SK-N-SH (cell line): ENCODE measurements at regions not wholly inside any gene's neighbourhood (a gene's known extent, or its start where the extent isn't known, plus 50 kb on each side); places are given as distances from the start of the nearest gene placed in this dataset.

Source experiments
- CTCF ChIA-PET: fragments of 300-600, 350-600 bp; formaldehyde crosslinking; extraction: SDS; loops from one replicate; lab custom pipeline; 2021; lab: Yijun Ruan, JAX
- POLR2A ChIA-PET: fragments of 350-600 bp; sonication (Branson Sonifier 250); formaldehyde crosslinking; extraction: SDS; loops from one replicate; lab custom pipeline; 2020; ENCODE audit warnings: antibody characterized with exemption, inconsistent platforms; lab: Yijun Ruan, JAX
- DNase-seq: peaks from one replicate; pipeline ENCODE4 v3.0.0; 2012
- H2AFZ ChIP-seq: fragments of 200-600 bp; sonication (generic); 2 replicates; pipeline ENCODE4 v1.8.1; 2016; ENCODE audit warnings: antibody characterized with exemption, mild to moderate bottlenecking, low read depth
- H3F3A ChIP-seq: fragments of 200-600 bp; sonication (generic); replicated peaks from 2 replicates; pipeline ENCODE3; 2016; ENCODE audit warnings: antibody characterized with exemption, mild to moderate bottlenecking; ENCODE audit not compliant: insufficient read depth
- H3K27ac ChIP-seq, 2 experiments: fragments of 200-500 bp in 1 of 2; fragments of 200-600 bp in 1 of 2; sonication (Bioruptor generic) in 1 of 2; sonication (generic), shearing (Covaris generic) in 1 of 2; 2 replicates each; pipeline versions ENCODE4 v1.5.1 to v1.6.1; 2014 to 2016; ENCODE audit warnings: low read depth in 2 of 2, inconsistent platforms in 1 of 2, low read length in 1 of 2, mild to moderate bottlenecking in 1 of 2, mixed read lengths in 1 of 2
- H3K27me3 ChIP-seq: fragments of 200-600 bp; sonication (generic), shearing (Covaris generic); 2 replicates; pipeline ENCODE4 v1.6.1; 2016; ENCODE audit warnings: mixed run types; ENCODE audit not compliant: insufficient read depth
- H3K36me3 ChIP-seq, 2 experiments: fragments of 200-500 bp in 1 of 2; fragments of 200-600 bp in 1 of 2; sonication (Bioruptor generic) in 1 of 2; sonication (generic) in 1 of 2; replicated peaks in 1 of 2; 2 replicates each; pipeline versions ENCODE3 to v1.5.1; 2014 to 2016; ENCODE audit warnings: low read length in 1 of 2, mild to moderate bottlenecking in 1 of 2; ENCODE audit not compliant: insufficient read depth in 2 of 2, control insufficient read depth in 1 of 2
- H3K4me1 ChIP-seq, 2 experiments: fragments of 200-500 bp in 1 of 2; fragments of 200-600 bp in 1 of 2; sonication (Bioruptor generic) in 1 of 2; sonication (generic), shearing (Covaris generic) in 1 of 2; 2 replicates each; pipeline versions ENCODE4 v1.5.1 to v1.6.1; 2014 to 2016; ENCODE audit warnings: low read depth in 1 of 2, low read length in 1 of 2, mixed run types in 1 of 2; ENCODE audit not compliant: insufficient read depth in 2 of 2, control insufficient read depth in 1 of 2
- H3K4me2 ChIP-seq: fragments of 200-600 bp; sonication (generic), shearing (Covaris generic); 2 replicates; pipeline ENCODE4 v1.6.1; 2017; ENCODE audit warnings: mixed run types
- H3K4me3 ChIP-seq, 2 experiments: fragments of 200-500 bp in 1 of 2; fragments of 200-600 bp in 1 of 2; sonication (Bioruptor generic) in 1 of 2; sonication (generic), shearing (Covaris generic) in 1 of 2; 2 replicates each; pipeline versions ENCODE4 v1.5.1 to v1.8.1; 2014 to 2016; ENCODE audit warnings: low read depth in 2 of 2, inconsistent platforms in 1 of 2, low read length in 1 of 2, mild to moderate bottlenecking in 1 of 2, mixed read lengths in 1 of 2, moderate library complexity in 1 of 2
- H3K79me2 ChIP-seq: fragments of 200-600 bp; sonication (generic); 2 replicates; pipeline ENCODE4 v1.8.1; 2017; ENCODE audit warnings: mild to moderate bottlenecking; ENCODE audit not compliant: insufficient read depth
- H3K9ac ChIP-seq: fragments of 200-600 bp; sonication (generic); 2 replicates; pipeline ENCODE4 v1.6.1; 2017; ENCODE audit warnings: mixed run types
- H3K9me2 ChIP-seq: fragments of 200-600 bp; sonication (generic); 2 replicates; pipeline ENCODE4 v1.6.1; 2017; ENCODE audit warnings: mixed run types
- H3K9me3 ChIP-seq: fragments of 200-600 bp; sonication (generic); 2 replicates; pipeline ENCODE4 v1.6.1; 2017; ENCODE audit warnings: mixed run types, mild to moderate bottlenecking, moderate library complexity
- H4K20me1 ChIP-seq: fragments of 200-600 bp; sonication (generic); 2 replicates; pipeline ENCODE4 v1.6.1; 2017; ENCODE audit warnings: mild to moderate bottlenecking, mixed run types; ENCODE audit not compliant: insufficient read depth
- EP300 ChIP-seq, 2 experiments: IDR thresholded peaks; 2 replicates each; pipeline versions ENCODE4 v1.4.0 to v1.6.1; 2012; ENCODE audit warnings: borderline replicate concordance in 1 of 2, low read depth in 1 of 2, low read length in 1 of 2
- FOSL2 ChIP-seq: IDR thresholded peaks from 2 replicates; pipeline ENCODE4 v1.4.0; 2012; ENCODE audit warnings: low read depth, mild to moderate bottlenecking, moderate library complexity, borderline replicate concordance
- FOXM1 ChIP-seq: IDR thresholded peaks from 2 replicates; pipeline ENCODE4 v1.4.0; 2012; ENCODE audit warnings: low read depth, mild to moderate bottlenecking
- GABPA ChIP-seq: IDR thresholded peaks from 2 replicates; pipeline ENCODE4 v1.4.0; 2012; ENCODE audit warnings: low read depth, mild to moderate bottlenecking
- GATA2 ChIP-seq: sonication (generic); formaldehyde crosslinking; IDR thresholded peaks from 2 replicates; pipeline ENCODE4 v1.5.0; 2020; ENCODE audit warnings: mild to moderate bottlenecking, missing genetic modification reagents
- MEF2A ChIP-seq: IDR thresholded peaks from 2 replicates; pipeline ENCODE4 v1.4.0; 2012; ENCODE audit warnings: low read depth, borderline replicate concordance
- NFIC ChIP-seq: IDR thresholded peaks from 2 replicates; pipeline ENCODE4 v1.4.0; 2012; ENCODE audit warnings: borderline replicate concordance
- NRF1 ChIP-seq: IDR thresholded peaks from 2 replicates; pipeline ENCODE4 v1.6.1; 2012; ENCODE audit warnings: low read depth, mild to moderate bottlenecking, low read length
- RFX5 ChIP-seq: IDR thresholded peaks from 2 replicates; pipeline ENCODE4 v1.6.1; 2012; ENCODE audit warnings: mild to moderate bottlenecking, improper control_type of control experiment, low read length
- RXRA ChIP-seq: IDR thresholded peaks from 2 replicates; pipeline ENCODE4 v1.4.0; 2012; ENCODE audit warnings: low read depth, mild to moderate bottlenecking, borderline replicate concordance
- SIN3A ChIP-seq: IDR thresholded peaks from 2 replicates; pipeline ENCODE4 v1.6.1; 2012; ENCODE audit warnings: low read depth, mild to moderate bottlenecking, low read length, moderate library complexity, borderline replicate concordance
- SMC3 ChIP-seq: IDR thresholded peaks from 2 replicates; pipeline ENCODE4 v1.6.1; 2012; ENCODE audit warnings: low read depth, low read length, improper control_type of control experiment
- TAF1 ChIP-seq: IDR thresholded peaks from 2 replicates; pipeline ENCODE4 v1.6.1; 2012; ENCODE audit warnings: low read depth, mild to moderate bottlenecking, low read length, moderate library complexity, borderline replicate concordance
- YY1 ChIP-seq: IDR thresholded peaks from 2 replicates; pipeline ENCODE4 v1.4.0; 2012; ENCODE audit warnings: low read depth, mild to moderate bottlenecking
- WGBS: methylation state at CpG from one replicate; pipeline ENCODE4 v1.1.6; 2017; ENCODE audit warnings: low lambda C conversion rate; 5-methylcytosine and 5-hydroxymethylcytosine counted together
- TF ChIP-seq, protein P1 (sequence below): fragments of 150-350 bp; IDR thresholded peaks from 2 replicates; pipeline ENCODE4 v1.6.1; 2016; ENCODE audit warnings: mild to moderate bottlenecking, low read depth, low read length
- TF ChIP-seq, protein P2 (sequence below): IDR thresholded peaks from 2 replicates; pipeline ENCODE4; 2012
- TF ChIP-seq, protein P3 (sequence below): IDR thresholded peaks from 2 replicates; pipeline ENCODE4 v1.4.0; 2012; ENCODE audit warnings: low read depth
- TF ChIP-seq, protein P4 (sequence below): fragments of 150-350 bp; IDR thresholded peaks from 2 replicates; pipeline ENCODE4 v1.6.1; 2017; ENCODE audit warnings: antibody characterized with exemption, low read length, low read depth, borderline replicate concordance
- TF ChIP-seq, protein P5 (sequence below): IDR thresholded peaks from 2 replicates; pipeline ENCODE4 v1.4.0; 2012; ENCODE audit warnings: low read depth, borderline replicate concordance
- TF ChIP-seq, protein P6 (sequence below): IDR thresholded peaks from 2 replicates; pipeline ENCODE4 v1.4.0; 2012; ENCODE audit warnings: low read depth, borderline replicate concordance

DNA sequence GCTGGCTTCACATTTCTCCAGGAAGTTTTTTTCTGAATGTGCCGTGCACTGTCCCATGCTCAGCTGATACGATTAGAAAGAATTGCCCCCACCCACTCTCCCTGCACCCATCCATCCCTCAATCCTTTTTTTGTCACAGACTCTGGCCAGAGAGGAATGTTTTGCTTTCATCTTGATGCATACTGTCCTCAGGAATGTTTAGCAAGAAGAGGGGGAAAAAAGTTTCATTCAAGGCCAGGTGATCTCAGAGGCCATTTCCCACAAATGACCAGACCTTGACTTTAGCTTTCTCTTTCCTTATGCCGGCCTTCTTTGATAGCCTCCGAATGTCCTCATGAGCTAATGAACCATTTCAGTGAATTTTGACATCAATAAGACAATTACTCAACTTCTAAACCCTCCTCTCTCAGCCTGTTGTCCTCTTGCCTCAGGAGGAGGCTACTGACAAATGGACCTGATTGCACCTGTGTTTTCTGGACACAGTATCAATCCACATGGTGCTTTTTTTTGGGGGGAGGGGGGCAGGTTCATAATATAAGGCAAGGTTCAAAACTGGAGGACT lies 105.0 kb upstream of the KLF6 start (continued):
- peak; percentile 35; the same call in 1 of the 2 replicates for TF ChIP-seq NFIC
- TF ChIP-seq EP300 (IDR thresholded peaks at IDR 0.05; ENCODE audit: borderline replicate concordance in 1 of 2, low read depth in 1 of 2, low read length in 1 of 2) = peak in 1 of 2 experiments; percentile 74; a peak in 2 of 4 replicates
- TF ChIP-seq, protein P1, sequence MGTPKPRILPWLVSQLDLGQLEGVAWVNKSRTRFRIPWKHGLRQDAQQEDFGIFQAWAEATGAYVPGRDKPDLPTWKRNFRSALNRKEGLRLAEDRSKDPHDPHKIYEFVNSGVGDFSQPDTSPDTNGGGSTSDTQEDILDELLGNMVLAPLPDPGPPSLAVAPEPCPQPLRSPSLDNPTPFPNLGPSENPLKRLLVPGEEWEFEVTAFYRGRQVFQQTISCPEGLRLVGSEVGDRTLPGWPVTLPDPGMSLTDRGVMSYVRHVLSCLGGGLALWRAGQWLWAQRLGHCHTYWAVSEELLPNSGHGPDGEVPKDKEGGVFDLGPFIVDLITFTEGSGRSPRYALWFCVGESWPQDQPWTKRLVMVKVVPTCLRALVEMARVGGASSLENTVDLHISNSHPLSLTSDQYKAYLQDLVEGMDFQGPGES = no peak
- TF ChIP-seq, protein P2, sequence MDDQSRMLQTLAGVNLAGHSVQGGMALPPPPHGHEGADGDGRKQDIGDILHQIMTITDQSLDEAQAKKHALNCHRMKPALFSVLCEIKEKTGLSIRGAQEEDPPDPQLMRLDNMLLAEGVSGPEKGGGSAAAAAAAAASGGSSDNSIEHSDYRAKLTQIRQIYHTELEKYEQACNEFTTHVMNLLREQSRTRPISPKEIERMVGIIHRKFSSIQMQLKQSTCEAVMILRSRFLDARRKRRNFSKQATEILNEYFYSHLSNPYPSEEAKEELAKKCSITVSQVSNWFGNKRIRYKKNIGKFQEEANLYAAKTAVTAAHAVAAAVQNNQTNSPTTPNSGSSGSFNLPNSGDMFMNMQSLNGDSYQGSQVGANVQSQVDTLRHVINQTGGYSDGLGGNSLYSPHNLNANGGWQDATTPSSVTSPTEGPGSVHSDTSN = peak; percentile 71
- TF ChIP-seq MEF2A = peak; percentile 59; the same call in 1 of the 2 replicates
- TF ChIP-seq, protein P3, sequence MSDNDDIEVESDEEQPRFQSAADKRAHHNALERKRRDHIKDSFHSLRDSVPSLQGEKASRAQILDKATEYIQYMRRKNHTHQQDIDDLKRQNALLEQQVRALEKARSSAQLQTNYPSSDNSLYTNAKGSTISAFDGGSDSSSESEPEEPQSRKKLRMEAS = peak; percentile 18; the same call in 1 of the 2 replicates
- no peak for TF ChIP-seq SMC3
- peak; percentile 35; the same call in 1 of the 2 replicates for TF ChIP-seq YY1
- TF ChIP-seq, all 33 proteins: peak for 12

DNA sequence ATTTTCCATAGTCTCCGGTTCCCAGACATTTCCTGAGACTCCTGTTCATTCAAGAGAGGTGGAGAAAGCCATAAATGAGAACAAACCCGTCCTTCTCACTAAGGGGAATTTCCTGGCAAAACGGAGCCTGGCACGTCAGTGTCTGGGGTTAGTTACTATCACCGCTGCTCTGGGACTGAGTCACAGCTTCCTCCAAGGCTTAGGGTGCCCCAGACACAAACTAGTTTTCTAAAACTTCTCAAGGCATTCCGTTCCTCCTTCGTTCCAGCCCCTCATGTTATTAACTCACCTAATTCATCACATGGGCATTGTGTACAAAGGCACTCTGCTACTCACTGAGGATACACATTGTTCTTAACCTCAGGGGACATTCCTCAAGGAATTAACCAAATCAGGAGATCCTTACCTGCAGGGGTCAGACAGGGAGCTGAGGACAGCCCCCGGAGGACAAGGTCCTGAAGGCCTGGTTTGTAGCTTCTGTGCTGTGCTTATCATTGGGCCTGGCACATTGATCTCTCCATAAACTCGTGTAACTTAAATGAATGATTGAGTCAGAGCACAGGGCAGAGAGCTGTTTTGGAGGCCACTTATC lies 103.0 kb upstream of the KLF6 start:
- no peak for DNase-seq
- Histone ChIP-seq H3K9me2 (no peaks in the 10 kb centered on the region), H3F3A (peaks cover 43% of the 10 kb centered on the region), H4K20me1 (no peaks in the 10 kb centered on the region), H3K36me3 (no peaks in the 10 kb centered on the region), H3K9me3 (no peaks in the 10 kb centered on the region), H2AFZ (peak overlapping the region; percentile 15; the same call in 1 of the 2 replicates), H3K4me3 (peak overlapping the region in 1 of 2 experiments; percentile 13; a peak in 1 of 4 replicates), H3K79me2 (no peaks in the 10 kb centered on the region; the same call in 1 of the 2 replicates), H3K27me3 (no peaks in the 10 kb centered on the region), H3K4me2 (peak overlapping the region; percentile 62), H3K27ac (peak overlapping the region; percentile 85 to 98; a peak in 3 of 4 replicates), H3K4me1 (peaks cover 15 to 30% of the 10 kb centered on the region in 2 experiments), H3K9ac (peak overlapping the region; percentile 75)
- POLR2A ChIA-PET = no interaction called here
- WGBS = 21% methylated on average over 6 of the region's 9 CpGs
- CTCF ChIA-PET = interaction anchor here (0.8 kb wide), 1 partner anchor 35 kb away, joined by 3 read pairs; no protein-coding TSS in a partner anchor
- TF ChIP-seq MEF2A (no peak), FOSL2 (peak; percentile 72; the same call in 1 of the 2 replicates), NFIC (peak; percentile 65), RXRA (no peak), TAF1 (no peak), RFX5 (no peak), NRF1 (no peak), GATA2 (CRISPR knock-in tag) (no peak), FOXM1 (no peak), SIN3A (no peak), GABPA (no peak), EP300 (IDR thresholded peaks at IDR 0.05; ENCODE audit: borderline replicate concordance in 1 of 2, low read depth in 1 of 2, low read length in 1 of 2) (peak in 1 of 2 experiments; percentile 71; a peak in 1 of 4 replicates)
- TF ChIP-seq, protein P1 = no peak
- TF ChIP-seq, protein P4, sequence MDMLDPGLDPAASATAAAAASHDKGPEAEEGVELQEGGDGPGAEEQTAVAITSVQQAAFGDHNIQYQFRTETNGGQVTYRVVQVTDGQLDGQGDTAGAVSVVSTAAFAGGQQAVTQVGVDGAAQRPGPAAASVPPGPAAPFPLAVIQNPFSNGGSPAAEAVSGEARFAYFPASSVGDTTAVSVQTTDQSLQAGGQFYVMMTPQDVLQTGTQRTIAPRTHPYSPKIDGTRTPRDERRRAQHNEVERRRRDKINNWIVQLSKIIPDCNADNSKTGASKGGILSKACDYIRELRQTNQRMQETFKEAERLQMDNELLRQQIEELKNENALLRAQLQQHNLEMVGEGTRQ = no peak
- TF ChIP-seq, protein P2 = peak; percentile 61
- TF ChIP-seq, protein P5, sequence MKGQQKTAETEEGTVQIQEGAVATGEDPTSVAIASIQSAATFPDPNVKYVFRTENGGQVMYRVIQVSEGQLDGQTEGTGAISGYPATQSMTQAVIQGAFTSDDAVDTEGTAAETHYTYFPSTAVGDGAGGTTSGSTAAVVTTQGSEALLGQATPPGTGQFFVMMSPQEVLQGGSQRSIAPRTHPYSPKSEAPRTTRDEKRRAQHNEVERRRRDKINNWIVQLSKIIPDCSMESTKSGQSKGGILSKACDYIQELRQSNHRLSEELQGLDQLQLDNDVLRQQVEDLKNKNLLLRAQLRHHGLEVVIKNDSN = no peak
- TF ChIP-seq, protein P6, sequence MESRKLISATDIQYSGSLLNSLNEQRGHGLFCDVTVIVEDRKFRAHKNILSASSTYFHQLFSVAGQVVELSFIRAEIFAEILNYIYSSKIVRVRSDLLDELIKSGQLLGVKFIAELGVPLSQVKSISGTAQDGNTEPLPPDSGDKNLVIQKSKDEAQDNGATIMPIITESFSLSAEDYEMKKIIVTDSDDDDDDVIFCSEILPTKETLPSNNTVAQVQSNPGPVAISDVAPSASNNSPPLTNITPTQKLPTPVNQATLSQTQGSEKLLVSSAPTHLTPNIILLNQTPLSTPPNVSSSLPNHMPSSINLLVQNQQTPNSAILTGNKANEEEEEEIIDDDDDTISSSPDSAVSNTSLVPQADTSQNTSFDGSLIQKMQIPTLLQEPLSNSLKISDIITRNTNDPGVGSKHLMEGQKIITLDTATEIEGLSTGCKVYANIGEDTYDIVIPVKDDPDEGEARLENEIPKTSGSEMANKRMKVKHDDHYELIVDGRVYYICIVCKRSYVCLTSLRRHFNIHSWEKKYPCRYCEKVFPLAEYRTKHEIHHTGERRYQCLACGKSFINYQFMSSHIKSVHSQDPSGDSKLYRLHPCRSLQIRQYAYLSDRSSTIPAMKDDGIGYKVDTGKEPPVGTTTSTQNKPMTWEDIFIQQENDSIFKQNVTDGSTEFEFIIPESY = no peak
